Upper lobe of left lung (tissue), 6 donors: ENCODE measurements at regions not wholly inside any gene's neighbourhood (a gene's known extent, or its start where the extent isn't known, plus 50 kb on each side); places are given as distances from the start of the nearest gene placed in this dataset.
A peak's percentile ranks its signal among the peaks of the same experiment; 100 is the strongest.

ENCODE experiments used
- ATAC-seq, 2 donors: fragments of 200-7000 bp; cut with Tn5 transposase; one replicate each; pipeline ENCODE4 v1.9.1; 2022; ENCODE audit warnings: mild to moderate bottlenecking in 2 of 2, moderate library complexity in 2 of 2; ENCODE audit not compliant: low FRiP score in 2 of 2
- DNase-seq, 2 donors: peaks; one replicate each; pipeline ENCODE4 v3.0.0-alpha.2; 2019 to 2020
- H3K27ac ChIP-seq, 4 donors: fragments of 200-600 bp; sonication (generic); one replicate each; pipeline ENCODE4 v1.5.1; 2016 to 2019
- H3K27me3 ChIP-seq, 4 donors: fragments of 200-600 bp; sonication (generic); one replicate each; pipeline ENCODE4 v1.5.1; 2017 to 2019
- H3K36me3 ChIP-seq, 4 donors: fragments of 200-600 bp; sonication (generic); one replicate each; pipeline ENCODE4 v1.5.1; 2016 to 2019
- H3K4me1 ChIP-seq, 4 donors: fragments of 200-600 bp; sonication (generic); one replicate each; pipeline ENCODE4 v1.5.1; 2018 to 2019
- H3K4me3 ChIP-seq, 4 donors: fragments of 200-600 bp; sonication (generic); one replicate each; pipeline ENCODE4 v1.5.1; 2017 to 2019; ENCODE audit warnings: mild to moderate bottlenecking in 2 of 4, moderate library complexity in 1 of 4
- H3K9me3 ChIP-seq, 4 donors: fragments of 200-600 bp; sonication (generic); one replicate each; pipeline ENCODE4 v1.5.1; 2018 to 2019
- CTCF ChIP-seq, 6 experiments: fragments of 450-650 bp in 4 of 6; fragments of 200-600 bp in 2 of 6; sonication (generic) in 2 of 6; IDR thresholded peaks; one replicate each; pipeline ENCODE4 v1.5.1; 2016 to 2019; ENCODE audit warnings: antibody characterized with exemption in 6 of 6
- EP300 ChIP-seq, 4 donors: sonication (generic); formaldehyde crosslinking; IDR thresholded peaks; one replicate each; pipeline ENCODE4 v1.5.1; 2017; ENCODE audit warnings: antibody characterized with exemption in 4 of 4, control low read depth in 2 of 4
- POLR2A ChIP-seq, 4 donors: fragments of 450-650 bp; IDR thresholded peaks; one replicate each; pipeline ENCODE4 v1.5.1; 2016 to 2017; ENCODE audit warnings: antibody characterized with exemption in 4 of 4, mild to moderate bottlenecking in 2 of 4
- POLR2AphosphoS5 ChIP-seq, 2 donors: sonication (generic); formaldehyde crosslinking; IDR thresholded peaks; one replicate each; pipeline ENCODE4 v1.5.1; 2017; ENCODE audit warnings: antibody characterized with exemption in 2 of 2
- WGBS, 2 donors: methylation state at CpG; one replicate each; pipeline ENCODE4 v1.1.5; 2017 to 2018; 5-methylcytosine and 5-hydroxymethylcytosine counted together
- donor health status: DM: no; HTN: no; CAD: no; lungs with moderate emphysema.
- donor health status: DM: no; HTN: yes; CAD: no; lungs with severe emphysema.

GRCh38 chr4:85081196-85081595 lies 114.7 kb upstream of the WDFY3 start:
- no peaks in the 10 kb centered on the region for H3K9me3 ChIP-seq
- no peaks in the 10 kb centered on the region for H3K36me3 ChIP-seq
- TF ChIP-seq CTCF (IDR thresholded peaks at IDR 0.05), result no peak
- TF ChIP-seq EP300 (IDR thresholded peaks at IDR 0.05), result no peak
- TF ChIP-seq POLR2AphosphoS5 (IDR thresholded peaks at IDR 0.05), result no peak
- no peak for TF ChIP-seq POLR2A (IDR thresholded peaks at IDR 0.05)
- DNase-seq (no peak), ATAC-seq (no peak)
- H3K27me3 ChIP-seq, result no peaks in the 10 kb centered on the region
- H3K4me3 ChIP-seq, result no peak overlapping the region
- no peak overlapping the region for H3K27ac ChIP-seq
- WGBS, 2 donors, result 42 to 51% methylated on average over 1 of the region's 1 CpG
- no peaks in the 10 kb centered on the region for H3K4me1 ChIP-seq

GRCh38 chr4:85084371-85085094 lies 118.0 kb upstream of the WDFY3 start:
- H3K4me3 ChIP-seq, result no peak overlapping the region
- H3K4me1 ChIP-seq, result no peaks in the 10 kb centered on the region
- 13% methylated on average over 3 of the region's 3 CpGs for whole genome bisulfite sequencing, 2 donors
- H3K9me3 ChIP-seq, result peaks cover 0 to 5% (median 2%) of the 10 kb centered on the region in 4 donors
- no peak overlapping the region for H3K27ac ChIP-seq
- H3K36me3 ChIP-seq, result no peaks in the 10 kb centered on the region
- TF ChIP-seq POLR2AphosphoS5 (IDR thresholded peaks at IDR 0.05) (no peak), CTCF (IDR thresholded peaks at IDR 0.05) (peak; percentile 49 to 68 (median 64))
- H3K27me3 ChIP-seq, result no peaks in the 10 kb centered on the region
- peak in 1 of 2 donors; percentile 87 for ATAC-seq
- DNase-seq, result peak in 1 of 2 donors; percentile 21

GRCh38 chr4:85086721-85087120 lies 120.2 kb upstream of the WDFY3 start:
- Histone ChIP-seq H3K27ac (no peak overlapping the region), H3K9me3 (peaks cover 0 to 5% (median 2%) of the 10 kb centered on the region in 4 donors), H3K36me3 (no peaks in the 10 kb centered on the region), H3K4me1 (no peaks in the 10 kb centered on the region), H3K27me3 (no peaks in the 10 kb centered on the region), H3K4me3 (no peak overlapping the region)
- TF ChIP-seq POLR2A (IDR thresholded peaks at IDR 0.05) (no peak), POLR2AphosphoS5 (IDR thresholded peaks at IDR 0.05) (no peak), CTCF (IDR thresholded peaks at IDR 0.05) (no peak), EP300 (IDR thresholded peaks at IDR 0.05) (no peak)
- ATAC-seq, result no peak
- 84 to 85% methylated on average over 2 of the region's 2 CpGs for WGBS, 2 donors
- DNase-seq, result no peak

GRCh38 chr4:85092536-85092935 lies 126.0 kb upstream of the WDFY3 start:
- TF ChIP-seq EP300 (IDR thresholded peaks at IDR 0.05) (no peak), POLR2A (IDR thresholded peaks at IDR 0.05) (no peak), CTCF (IDR thresholded peaks at IDR 0.05) (no peak)
- Histone ChIP-seq H3K4me1 (no peaks in the 10 kb centered on the region), H3K27me3 (no peaks in the 10 kb centered on the region), H3K27ac (no peak overlapping the region), H3K36me3 (no peaks in the 10 kb centered on the region), H3K4me3 (no peak overlapping the region), H3K9me3 (peaks cover 0 to 10% (median 4%) of the 10 kb centered on the region in 4 donors)
- WGBS, 2 donors, result 54 to 60% methylated on average over 3 of the region's 3 CpGs
- no peak for DNase-seq
- ATAC-seq, result no peak

- Histone ChIP-seq H3K4me1 (no peaks in the 10 kb centered on the region), H3K9me3 (peaks cover 0 to 10% (median 4%) of the 10 kb centered on the region in 4 donors), H3K27ac (no peak overlapping the region), H3K4me3 (no peak overlapping the region), H3K27me3 (no peaks in the 10 kb centered on the region), H3K36me3 (no peaks in the 10 kb centered on the region)
- no peak for ATAC-seq
- WGBS, 2 donors, result 22 to 29% methylated on average over 1 of the region's 1 CpG
- TF ChIP-seq CTCF (IDR thresholded peaks at IDR 0.05) (no peak), EP300 (IDR thresholded peaks at IDR 0.05) (no peak), POLR2A (IDR thresholded peaks at IDR 0.05) (no peak), POLR2AphosphoS5 (IDR thresholded peaks at IDR 0.05) (no peak)
- DNase-seq, result no peak
Observed at GRCh38 chr4:85092943-85093342, 126.5 kb upstream of the WDFY3 start.
